Esophagus muscularis mucosa (tissue), 4 donors: ENCODE measurements at regions not wholly inside any gene's neighbourhood (a gene's known extent, or its start where the extent isn't known, plus 50 kb on each side); places are given as distances from the start of the nearest gene placed in this dataset.

Experiments
- DNase-seq: peaks from one replicate; pipeline ENCODE4 v3.0.0-alpha.2; 2017; ENCODE audit errors: extremely low spot score
- H3K27ac ChIP-seq, 4 donors: fragments of 200-600 bp; sonication (generic); replicated peaks in 1 of 4; 1 replicate in 3 of 4; 2 replicates in 1 of 4; pipeline ENCODE4 v1.5.1; 2016 to 2019; ENCODE audit warnings: mild to moderate bottlenecking in 1 of 4
- H3K27me3 ChIP-seq, 4 donors: fragments of 200-600 bp; sonication (generic); one replicate each; pipeline versions ENCODE4 v1.5.1 to v1.6.0; 2016 to 2019
- H3K36me3 ChIP-seq, 4 donors: fragments of 200-600 bp; sonication (generic); one replicate each; pipeline ENCODE4 v1.5.1; 2016 to 2019
- H3K4me1 ChIP-seq, 4 donors: fragments of 200-600 bp; sonication (generic); one replicate each; pipeline ENCODE4 v1.5.1; 2016 to 2019
- H3K4me3 ChIP-seq, 4 donors: fragments of 200-600 bp; sonication (generic); 1 replicate in 2 of 4; 2 replicates in 2 of 4; pipeline ENCODE4 v1.5.1; 2016 to 2019; ENCODE audit warnings: mild to moderate bottlenecking in 4 of 4, moderate library complexity in 1 of 4
- H3K9me3 ChIP-seq, 4 donors: fragments of 200-600 bp; sonication (generic); 1 replicate in 3 of 4; 2 replicates in 1 of 4; pipeline ENCODE4 v1.5.1; 2016 to 2019
- EP300 ChIP-seq: sonication (generic); formaldehyde crosslinking; IDR thresholded peaks from one replicate; pipeline ENCODE4 v1.6.1; 2017; ENCODE audit warnings: antibody characterized with exemption
- POLR2A ChIP-seq: fragments of 450-650 bp; IDR thresholded peaks from one replicate; pipeline ENCODE4 v1.6.1; 2017; ENCODE audit warnings: antibody characterized with exemption, moderate library complexity, mild to moderate bottlenecking, low read depth
- POLR2AphosphoS5 ChIP-seq, 2 donors: sonication (generic); formaldehyde crosslinking; IDR thresholded peaks; one replicate each; pipeline ENCODE4 v1.6.1; 2017; ENCODE audit warnings: antibody characterized with exemption in 2 of 2
- WGBS: methylation state at CpG from one replicate; pipeline ENCODE4 v1.1.5; 2018; 5-methylcytosine and 5-hydroxymethylcytosine counted together
- intact Hi-C: fragments of 100-400 bp; cut with DNase I; formaldehyde crosslinking; loops from one replicate; pipeline ENCODE4 v1.15.1; 2023
- TF ChIP-seq, protein P1 (sequence below), 3 experiments: fragments of 200-600 bp in 2 of 3; fragments of 450-650 bp in 1 of 3; sonication (generic) in 2 of 3; IDR thresholded peaks; one replicate each; pipeline ENCODE4 v1.5.1; 2017 to 2019; ENCODE audit warnings: antibody characterized with exemption in 3 of 3, mild to moderate bottlenecking in 2 of 3, moderate library complexity in 1 of 3

DNA sequence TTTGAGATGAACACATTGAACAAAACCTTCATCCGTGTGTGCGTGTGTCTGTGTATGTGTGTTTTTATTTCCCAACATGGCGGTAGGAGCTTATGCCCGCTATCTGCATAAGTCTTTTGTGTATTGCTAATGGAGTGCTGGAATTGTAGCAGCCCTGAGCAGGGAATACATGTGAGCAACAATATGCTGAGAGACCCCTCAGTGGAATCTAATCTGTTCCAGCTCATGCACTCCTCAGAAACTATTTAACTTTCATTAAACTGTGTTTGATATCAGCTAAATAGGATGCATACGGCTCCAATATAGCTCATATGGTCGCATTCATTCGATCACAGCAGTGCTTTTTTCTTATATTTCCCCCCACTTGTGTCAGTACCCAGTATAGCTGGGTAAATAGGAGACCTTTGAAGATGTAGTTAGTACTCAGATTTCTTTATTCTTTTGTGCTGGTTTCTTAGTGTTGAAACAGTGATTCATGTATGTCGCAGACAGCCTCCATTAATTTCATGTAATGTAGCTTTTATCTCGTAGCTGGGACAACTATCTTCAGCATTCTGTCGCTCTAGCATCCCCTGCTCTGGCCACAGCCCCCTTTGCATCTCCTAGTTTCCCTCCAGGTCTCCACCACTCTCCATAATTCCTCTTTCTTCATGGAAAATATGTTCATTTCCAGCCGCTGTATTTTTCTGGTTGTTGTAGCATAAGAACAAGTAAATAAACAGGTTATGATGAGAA is 891.2 kb downstream of the BCL11A start:
- no peak overlapping the region for H3K27ac ChIP-seq
- no peak for DNase-seq
- intact Hi-C loops = no loop called here
- no peaks in the 10 kb centered on the region for H3K9me3 ChIP-seq
- WGBS = 83% methylated on average over 11 of the region's 11 CpGs
- TF ChIP-seq POLR2A (no peak), POLR2AphosphoS5 (IDR thresholded peaks at IDR 0.05) (no peak), EP300 (no peak)
- TF ChIP-seq, protein P1, sequence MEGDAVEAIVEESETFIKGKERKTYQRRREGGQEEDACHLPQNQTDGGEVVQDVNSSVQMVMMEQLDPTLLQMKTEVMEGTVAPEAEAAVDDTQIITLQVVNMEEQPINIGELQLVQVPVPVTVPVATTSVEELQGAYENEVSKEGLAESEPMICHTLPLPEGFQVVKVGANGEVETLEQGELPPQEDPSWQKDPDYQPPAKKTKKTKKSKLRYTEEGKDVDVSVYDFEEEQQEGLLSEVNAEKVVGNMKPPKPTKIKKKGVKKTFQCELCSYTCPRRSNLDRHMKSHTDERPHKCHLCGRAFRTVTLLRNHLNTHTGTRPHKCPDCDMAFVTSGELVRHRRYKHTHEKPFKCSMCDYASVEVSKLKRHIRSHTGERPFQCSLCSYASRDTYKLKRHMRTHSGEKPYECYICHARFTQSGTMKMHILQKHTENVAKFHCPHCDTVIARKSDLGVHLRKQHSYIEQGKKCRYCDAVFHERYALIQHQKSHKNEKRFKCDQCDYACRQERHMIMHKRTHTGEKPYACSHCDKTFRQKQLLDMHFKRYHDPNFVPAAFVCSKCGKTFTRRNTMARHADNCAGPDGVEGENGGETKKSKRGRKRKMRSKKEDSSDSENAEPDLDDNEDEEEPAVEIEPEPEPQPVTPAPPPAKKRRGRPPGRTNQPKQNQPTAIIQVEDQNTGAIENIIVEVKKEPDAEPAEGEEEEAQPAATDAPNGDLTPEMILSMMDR (IDR thresholded peaks at IDR 0.05) = no peak
- H3K4me1 ChIP-seq = no peaks in the 10 kb centered on the region
- H3K36me3 ChIP-seq = no peaks in the 10 kb centered on the region
- no peak overlapping the region for H3K4me3 ChIP-seq
- H3K27me3 ChIP-seq = no peaks in the 10 kb centered on the region

- Histone ChIP-seq H3K9me3 (no peaks in the 10 kb centered on the region), H3K27ac (no peak overlapping the region), H3K36me3 (no peaks in the 10 kb centered on the region), H3K27me3 (no peaks in the 10 kb centered on the region), H3K4me1 (no peaks in the 10 kb centered on the region), H3K4me3 (no peak overlapping the region)
- intact Hi-C loops = no loop called here
- no peak for TF ChIP-seq EP300
- TF ChIP-seq POLR2A = no peak
- no peak for TF ChIP-seq POLR2AphosphoS5 (IDR thresholded peaks at IDR 0.05)
- TF ChIP-seq, protein P1 (IDR thresholded peaks at IDR 0.05) = no peak
- DNase-seq = no peak
- WGBS = 76% methylated on average over 4 of the region's 4 CpGs
These were observed 893.2 kb downstream of the BCL11A start for GRCh38 chr2:59660262-59660661.

GRCh38 chr2:59658906-59659635 is 894.4 kb downstream of the BCL11A start:
- no peaks in the 10 kb centered on the region for H3K9me3 ChIP-seq
- H3K4me3 ChIP-seq = no peak overlapping the region
- TF ChIP-seq EP300 (no peak), POLR2A (no peak), POLR2AphosphoS5 (IDR thresholded peaks at IDR 0.05) (no peak)
- TF ChIP-seq, protein P1 (IDR thresholded peaks at IDR 0.05) = no peak
- no peak overlapping the region for H3K27ac ChIP-seq
- intact Hi-C loops = no loop called here
- no peaks in the 10 kb centered on the region for H3K36me3 ChIP-seq
- no peaks in the 10 kb centered on the region for H3K4me1 ChIP-seq
- DNase-seq = no peak
- WGBS = 69% methylated on average over 7 of the region's 7 CpGs
- H3K27me3 ChIP-seq = no peaks in the 10 kb centered on the region

- Histone ChIP-seq H3K27me3 (no peaks in the 10 kb centered on the region), H3K27ac (no peak overlapping the region), H3K9me3 (no peaks in the 10 kb centered on the region), H3K4me1 (no peaks in the 10 kb centered on the region), H3K36me3 (no peaks in the 10 kb centered on the region), H3K4me3 (no peak overlapping the region)
- intact Hi-C loops = no loop called here
- DNase-seq = no peak
- WGBS = 95% methylated on average over 9 of the region's 9 CpGs
- TF ChIP-seq, protein P1 (IDR thresholded peaks at IDR 0.05) = no peak
- TF ChIP-seq EP300 (no peak), POLR2A (no peak), POLR2AphosphoS5 (IDR thresholded peaks at IDR 0.05) (no peak)
These were observed 897.6 kb downstream of the BCL11A start for GRCh38 chr2:59655809-59656208.
